Sigmoid colon (tissue), 4 donors: ENCODE measurements at regions not wholly inside any gene's neighbourhood (a gene's known extent, or its start where the extent isn't known, plus 50 kb on each side); places are given as distances from the start of the nearest gene placed in this dataset.

ENCODE experiments used
- CTCF ChIP-seq, 4 experiments: fragments of 450-650 bp in 3 of 4; fragments of 200-600 bp in 1 of 4; IDR thresholded peaks; one replicate each; pipeline ENCODE4 v1.5.1; 2016 to 2019; ENCODE audit warnings: antibody characterized with exemption in 4 of 4, mild to moderate bottlenecking in 3 of 4, moderate library complexity in 2 of 4
- EP300 ChIP-seq, 4 donors: sonication (generic); formaldehyde crosslinking; IDR thresholded peaks; one replicate each; pipeline ENCODE4 v1.6.1; 2017; ENCODE audit warnings: antibody characterized with exemption in 4 of 4
- POLR2A ChIP-seq, 2 donors: fragments of 450-650 bp; IDR thresholded peaks; one replicate each; pipeline ENCODE4 v1.6.1; 2016; ENCODE audit warnings: antibody characterized with exemption in 2 of 2, mild to moderate bottlenecking in 2 of 2, moderate library complexity in 2 of 2
- POLR2AphosphoS5 ChIP-seq, 4 donors: sonication (generic); formaldehyde crosslinking; IDR thresholded peaks; one replicate each; pipeline ENCODE4 v1.6.1; 2017; ENCODE audit warnings: antibody characterized with exemption in 4 of 4

GRCh38 chr4:81595798-81596610 lies 124.3 kb upstream of the RASGEF1B start:
- TF ChIP-seq POLR2A (IDR thresholded peaks at IDR 0.05) (no peak), CTCF (IDR thresholded peaks at IDR 0.05) (no peak), EP300 (IDR thresholded peaks at IDR 0.05) (no peak), POLR2AphosphoS5 (IDR thresholded peaks at IDR 0.05) (no peak)
